NCI-H2029 treated with DMSO at 0.1 percent for 48 hours (cell line): ENCODE measurements at regions not wholly inside any gene's neighbourhood (a gene's known extent, or its start where the extent isn't known, plus 50 kb on each side); places are given as distances from the start of the nearest gene placed in this dataset.
A peak's percentile ranks its signal among the peaks of the same experiment; 100 is the strongest.
"Not testable (repeated sequence)": the region's sequence is repeated elsewhere in the genome, so short reads cannot be mapped to it uniquely, and the experiment has no call there.

Source experiments
- DNase-seq: peaks from one replicate; lab custom pipeline; 2025; lab: John Stamatoyannopoulos, UW

- no peak for DNase-seq
Measured at GRCh38 chr17:33695431-33695830, 402.3 kb upstream of the ASIC2 start.

GRCh38 chr17:33696102-33696501 is 403.0 kb upstream of the ASIC2 start:
- DNase-seq, result no peak

GRCh38 chr17:33697557-33697956 is 404.5 kb upstream of the ASIC2 start:
- no peak for DNase-seq

- no peak for DNase-seq
Measured at GRCh38 chr17:33701910-33702309, 408.8 kb upstream of the ASIC2 start.

- DNase-seq, result no peak
Measured at GRCh38 chr17:33704856-33705255, 411.8 kb upstream of the ASIC2 start.

GRCh38 chr17:33709881-33710280 is 416.8 kb upstream of the ASIC2 start:
- no peak for DNase-seq

- no peak for DNase-seq
Measured at GRCh38 chr17:33712120-33712519, 419.0 kb upstream of the ASIC2 start.

- no peak for DNase-seq
Measured at GRCh38 chr17:33716957-33717356, 423.9 kb upstream of the ASIC2 start.

- not testable (repeated sequence) for DNase-seq
Measured at GRCh38 chr17:33723736-33724135, 430.6 kb upstream of the ASIC2 start.

- peak; percentile 32 for DNase-seq
Measured at GRCh38 chr17:33725675-33726271, 432.7 kb upstream of the ASIC2 start.

- no peak for DNase-seq
Measured at GRCh38 chr17:33730131-33730530, 437.0 kb upstream of the ASIC2 start.

- no peak for DNase-seq
Measured at GRCh38 chr17:33732116-33732515, 439.0 kb upstream of the ASIC2 start.

GRCh38 chr17:33739714-33740113 is 446.6 kb upstream of the ASIC2 start:
- DNase-seq, result no peak

GRCh38 chr17:33745047-33745760 is 452.1 kb upstream of the ASIC2 start:
- no peak for DNase-seq

GRCh38 chr17:33749171-33749570 is 456.1 kb upstream of the ASIC2 start:
- DNase-seq, result no peak

GRCh38 chr17:33750943-33751701 is 458.0 kb upstream of the ASIC2 start:
- peak; percentile 26 for DNase-seq

- DNase-seq, result no peak
Measured at GRCh38 chr17:33751702-33752065, 458.6 kb upstream of the ASIC2 start.

GRCh38 chr17:33753452-33753851 is 460.4 kb upstream of the ASIC2 start:
- DNase-seq, result no peak

- DNase-seq, result no peak
Measured at GRCh38 chr17:33756021-33756420, 462.9 kb upstream of the ASIC2 start.

- DNase-seq, result no peak
Measured at GRCh38 chr17:33765871-33766270, 472.8 kb upstream of the ASIC2 start.

- no peak for DNase-seq
Measured at GRCh38 chr17:33766721-33767120, 473.6 kb upstream of the ASIC2 start.

GRCh38 chr17:33769066-33769465 is 476.0 kb upstream of the ASIC2 start:
- no peak for DNase-seq

GRCh38 chr17:33776304-33776703 is 478.8 kb upstream of the CCL2 start:
- DNase-seq, result no peak
